ENCODE measurements at regions not wholly inside any gene's neighbourhood (a gene's known extent, or its start where the extent isn't known, plus 50 kb on each side); places are given as distances from the start of the nearest gene placed in this dataset.
"Not testable (repeated sequence)": the region's sequence is repeated elsewhere in the genome, so short reads cannot be mapped to it uniquely, and the experiment has no call there.

DNA sequence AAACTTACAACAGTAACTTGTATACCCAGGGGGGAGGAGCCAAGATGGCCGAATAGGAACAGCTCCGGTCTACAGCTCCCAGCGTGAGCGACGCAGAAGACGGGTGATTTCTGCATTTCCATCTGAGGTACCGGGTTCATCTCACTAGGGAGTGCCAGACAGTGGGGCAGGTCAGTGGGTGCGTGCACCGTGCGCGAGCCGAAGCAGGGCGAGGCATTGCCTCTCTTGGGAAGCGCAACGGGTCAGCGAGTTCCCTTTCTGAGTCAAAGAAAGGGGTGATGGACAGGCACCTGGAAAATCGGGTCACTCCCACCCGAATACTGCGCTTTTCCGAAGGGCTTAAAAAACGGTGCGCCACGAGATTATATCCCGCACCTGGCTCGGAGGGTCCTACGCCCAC, 278.8 kb downstream of the FAM47B start:
- DNase-seq, result not testable (repeated sequence)

DNA sequence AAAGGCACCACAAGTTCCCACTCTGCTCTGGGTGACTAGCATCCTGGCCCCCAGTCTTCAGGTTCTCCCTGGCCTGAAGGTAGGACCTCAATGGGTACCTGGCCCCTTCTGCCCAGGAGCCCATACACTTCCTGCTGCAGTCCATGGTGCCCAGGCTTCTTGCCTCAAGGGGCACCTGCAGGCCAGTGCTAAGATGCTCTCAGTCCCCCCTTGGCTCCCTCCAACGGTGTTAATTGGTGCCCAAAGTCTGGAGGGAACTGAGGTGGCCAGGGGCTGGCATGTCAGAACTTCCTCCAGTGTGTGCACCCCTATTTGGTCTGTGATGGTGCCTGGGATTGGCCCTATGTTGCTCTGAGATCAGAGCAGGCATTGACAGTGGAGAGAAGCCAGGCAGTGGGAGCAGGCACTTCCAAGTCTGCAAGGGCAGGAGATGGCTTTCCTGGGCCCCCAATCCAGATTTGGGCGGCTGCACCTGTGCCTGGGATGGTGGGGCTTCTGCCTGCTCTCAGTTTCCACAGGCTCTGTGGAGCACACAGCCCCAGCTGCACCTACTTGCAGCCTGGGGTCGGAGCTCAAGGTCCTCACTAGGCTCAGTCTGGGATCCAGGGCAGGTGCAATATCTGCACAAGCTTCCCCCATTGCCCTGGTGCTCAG, 301.6 kb downstream of the FAM47B start:
- DNase-seq, result no peak

DNA sequence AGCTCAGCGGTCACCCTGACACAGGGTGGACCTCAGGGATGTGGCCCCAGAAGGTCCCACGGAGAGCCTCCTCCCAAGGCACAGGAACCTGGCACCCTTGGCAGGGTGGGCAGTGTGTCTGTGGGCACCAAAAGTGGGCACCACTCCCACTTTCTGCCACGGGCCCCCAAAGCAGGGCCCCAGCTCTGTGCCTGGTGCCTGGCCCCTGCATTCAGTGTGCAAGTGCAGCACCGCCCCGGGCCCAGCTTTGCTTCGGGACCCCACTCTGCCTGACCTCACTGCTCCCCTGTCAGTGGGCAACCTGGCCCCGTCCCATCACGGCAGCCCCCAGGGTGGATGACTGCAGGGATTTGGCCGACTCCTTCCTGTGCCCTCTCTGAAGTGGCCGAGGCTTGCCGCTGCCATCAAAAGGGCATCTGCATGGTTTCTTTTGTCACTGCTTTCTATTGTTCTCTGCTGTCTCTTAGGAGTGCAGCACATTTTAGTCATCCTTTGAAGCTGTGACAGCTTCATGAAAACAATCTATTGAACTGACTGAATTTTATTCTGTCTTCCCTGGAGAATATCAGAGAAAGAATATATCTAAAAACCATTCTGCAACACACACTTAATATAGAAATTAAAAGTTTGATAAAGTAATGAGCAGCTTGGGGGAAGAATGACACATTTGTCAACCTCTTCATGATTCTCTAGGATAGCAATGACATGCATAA, 302.4 kb downstream of the FAM47B start:
- DNase-seq, result no peak

DNA sequence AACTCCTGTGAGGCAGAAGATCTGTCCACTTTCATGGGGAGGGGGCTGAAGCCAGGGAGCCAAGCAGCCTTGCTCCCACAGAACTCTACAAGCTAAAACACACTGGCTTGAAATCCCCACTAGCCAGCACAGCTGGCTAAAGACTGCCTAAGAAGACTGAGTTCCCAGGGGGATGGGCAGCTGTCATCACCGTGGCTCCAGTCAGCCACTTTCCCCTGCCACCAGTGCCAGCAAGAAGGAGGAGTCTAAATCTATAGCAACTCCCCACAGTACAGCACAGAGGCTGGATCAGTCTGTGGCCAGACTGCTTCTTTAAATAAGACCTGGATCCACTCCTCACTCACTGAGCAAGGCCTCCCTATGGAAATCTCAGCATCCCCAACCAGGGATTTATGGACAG, 308.6 kb downstream of the FAM47B start:
- no peak for DNase-seq

DNA sequence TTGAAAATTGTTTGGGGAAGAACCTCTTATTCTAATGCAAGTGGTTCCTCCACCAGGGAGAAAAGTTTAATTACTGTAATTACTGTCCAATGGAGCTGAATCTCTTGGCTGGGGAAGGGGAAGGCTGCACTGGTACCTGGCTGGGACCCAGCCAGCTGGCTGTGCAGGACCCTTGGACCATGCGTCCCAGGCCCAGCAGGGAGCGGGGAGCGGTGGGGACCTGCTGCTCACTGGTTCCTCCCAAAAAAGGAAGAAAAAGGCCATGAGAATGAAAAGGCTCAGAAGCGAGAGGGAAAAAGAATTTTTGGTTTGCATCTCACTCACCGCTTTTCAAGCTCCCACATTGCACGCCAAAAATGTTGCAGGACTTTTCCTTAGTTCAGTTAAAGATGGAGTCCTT, 333.5 kb downstream of the FAM47B start:
- DNase-seq, result no peak

DNA sequence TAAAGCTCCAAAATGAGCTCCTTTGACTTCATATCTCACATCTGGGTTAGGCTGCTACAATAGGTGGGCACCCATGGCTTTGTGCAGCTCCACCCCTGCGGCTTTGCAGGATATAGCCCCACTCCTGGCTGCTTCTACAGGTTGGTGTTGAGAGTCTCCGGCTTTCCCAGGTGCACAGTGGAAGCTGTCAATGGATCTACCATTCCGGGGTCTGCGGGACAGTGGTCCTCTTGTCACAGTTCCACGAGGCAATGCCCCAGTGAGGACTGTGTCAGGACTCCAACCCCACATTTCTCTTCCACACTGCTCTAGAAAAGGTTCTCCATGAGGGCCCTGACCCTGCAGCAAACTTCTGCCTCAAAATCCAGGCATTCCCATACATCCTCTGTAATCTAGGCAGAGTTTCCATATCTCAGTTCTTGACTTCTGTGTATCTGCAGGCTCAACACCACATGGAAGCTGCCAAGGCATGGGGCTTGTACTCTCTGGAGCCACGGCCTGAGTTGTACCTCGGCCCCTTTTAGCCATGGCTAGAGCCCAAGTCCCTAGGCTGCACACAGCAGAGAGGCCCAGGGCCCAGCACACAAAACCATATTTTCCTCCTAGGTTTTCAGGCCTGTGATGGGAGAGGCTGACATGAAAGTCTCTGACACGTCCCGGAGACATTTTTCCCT, 342.8 kb downstream of the FAM47B start:
- DNase-seq, result no peak

DNA sequence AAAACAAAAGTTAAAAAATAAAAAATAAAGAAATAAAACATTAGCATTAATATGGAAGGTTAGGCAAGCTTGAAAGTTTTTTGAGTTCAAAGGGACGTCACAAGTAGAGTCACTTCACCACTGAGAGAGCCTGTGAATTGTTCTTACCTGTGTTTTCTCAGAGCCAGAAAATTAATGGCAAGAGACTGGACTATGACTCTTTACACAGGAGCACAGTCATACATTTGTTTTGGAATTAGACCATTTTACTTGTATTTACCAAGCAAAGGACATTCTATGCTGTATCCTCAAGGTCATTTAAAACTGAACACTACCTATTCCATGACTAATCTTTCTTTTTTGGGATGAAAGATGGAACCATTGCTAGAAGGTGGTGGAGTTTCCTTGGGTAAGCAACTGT, 346.1 kb downstream of the FAM47B start:
- DNase-seq, result no peak

DNA sequence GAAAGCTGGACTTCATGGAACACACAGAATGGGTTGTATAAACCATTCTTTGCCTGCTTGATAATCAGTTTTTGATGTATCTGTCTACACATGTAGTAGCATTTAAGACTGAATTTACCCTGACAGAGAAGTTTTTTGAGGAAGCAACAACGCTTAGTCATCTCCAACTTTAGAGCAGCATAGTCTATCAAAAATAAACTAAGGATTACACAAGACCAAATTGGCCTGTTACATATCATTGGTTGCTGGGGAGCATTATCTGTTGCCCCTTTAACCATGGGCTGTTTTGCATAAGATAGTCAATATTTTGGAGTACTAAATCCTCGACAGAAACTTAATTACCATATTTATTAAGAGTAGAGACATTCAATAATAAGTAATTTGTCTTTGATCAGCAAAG, 347.4 kb downstream of the FAM47B start:
- DNase-seq, result no peak

DNA sequence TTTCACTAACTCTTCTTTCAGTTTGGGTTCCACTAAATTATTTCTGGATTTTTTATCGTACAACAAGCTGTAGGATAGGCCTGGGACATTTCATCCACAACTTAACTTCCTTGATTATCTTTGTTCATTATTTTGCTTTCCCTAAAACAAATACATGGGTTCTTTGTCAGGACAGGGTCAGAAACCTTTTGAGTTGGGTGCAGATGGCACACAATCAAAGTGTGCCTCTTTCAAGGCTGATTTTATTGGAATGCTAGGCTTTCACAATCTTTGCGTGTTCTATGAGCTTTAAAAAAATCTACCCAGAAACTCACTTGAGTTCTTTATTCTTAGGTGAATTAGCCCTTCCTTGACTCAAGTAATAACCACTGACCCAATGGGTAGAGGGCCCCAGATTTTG, 348.4 kb downstream of the FAM47B start:
- no peak for DNase-seq

DNA sequence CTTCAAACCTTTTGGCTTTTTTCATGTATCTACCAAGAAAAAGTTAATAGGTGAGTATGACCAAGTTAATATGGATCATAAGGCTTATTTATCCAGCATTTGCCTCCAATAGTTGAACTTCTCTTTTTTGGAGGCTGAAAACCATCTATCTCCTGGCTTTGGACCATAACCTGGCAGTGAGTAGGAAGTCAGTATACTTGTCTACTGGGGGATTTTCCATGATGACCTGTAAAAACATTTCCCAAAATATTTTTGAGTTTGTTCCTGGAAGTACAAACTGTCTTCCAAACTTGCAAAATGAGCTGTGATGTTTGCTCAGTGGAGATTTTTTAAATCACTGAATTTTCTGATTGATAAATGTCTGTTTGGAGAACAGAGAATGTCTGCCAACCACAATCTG, 349.9 kb downstream of the FAM47B start:
- no peak for DNase-seq

DNA sequence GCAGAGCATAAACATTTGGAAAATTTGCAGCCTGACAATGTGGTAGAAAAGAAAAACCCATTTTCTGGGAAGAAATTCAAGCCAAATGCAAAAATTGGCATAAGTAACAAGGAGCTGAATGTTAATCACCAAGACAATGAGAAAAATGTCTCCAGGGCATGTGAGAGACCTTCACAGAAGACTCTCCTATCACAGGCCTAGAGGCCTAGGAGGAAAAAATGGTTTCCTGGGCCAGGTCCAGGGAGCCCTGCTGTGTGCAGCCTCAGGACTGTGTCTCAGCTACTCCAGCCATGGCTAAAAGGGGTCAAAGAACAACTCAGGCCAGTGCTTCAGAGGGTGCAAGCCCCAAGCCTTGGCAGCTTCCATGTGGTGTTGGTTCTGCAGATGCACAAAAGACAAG, 362.4 kb downstream of the FAM47B start:
- not testable (repeated sequence) for DNase-seq

DNA sequence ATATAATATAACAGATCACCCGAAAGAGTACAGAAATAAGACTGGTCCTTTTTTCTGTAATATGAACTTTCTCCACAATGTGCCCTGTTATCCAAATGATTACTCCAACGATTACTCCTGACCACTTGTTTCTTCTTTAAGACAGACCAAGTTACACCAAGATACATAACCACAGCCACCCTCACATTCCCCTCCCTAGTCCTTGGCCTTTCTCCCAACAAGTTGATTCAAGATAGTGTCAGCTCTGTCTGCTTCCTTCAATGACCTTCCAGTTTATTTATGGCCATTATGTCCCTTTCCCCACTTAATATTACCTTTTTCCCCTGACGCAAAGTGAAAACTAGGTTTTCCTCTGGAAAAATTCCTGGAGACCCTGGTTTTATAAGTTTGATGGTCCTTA, 397.2 kb downstream of the FAM47B start:
- DNase-seq, result no peak

DNA sequence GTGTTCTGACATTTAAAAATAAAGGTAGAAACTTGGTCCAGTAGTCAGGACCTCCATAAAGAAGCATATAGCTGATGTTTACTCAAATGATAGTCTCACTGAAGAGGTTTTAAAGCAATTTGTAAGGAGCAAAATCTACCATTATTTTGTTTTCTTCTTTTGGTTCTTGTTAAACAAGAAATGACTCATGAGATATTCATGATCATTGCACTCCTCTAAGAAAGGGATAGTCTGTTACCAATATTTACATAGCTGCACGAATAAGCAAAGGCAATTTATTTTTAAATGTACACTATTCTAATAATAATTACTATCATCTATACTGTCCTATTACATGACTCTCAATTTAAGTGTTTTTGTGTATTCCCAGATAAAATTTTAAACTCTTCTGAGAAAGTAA, 397.9 kb downstream of the FAM47B start:
- no peak for DNase-seq

DNA sequence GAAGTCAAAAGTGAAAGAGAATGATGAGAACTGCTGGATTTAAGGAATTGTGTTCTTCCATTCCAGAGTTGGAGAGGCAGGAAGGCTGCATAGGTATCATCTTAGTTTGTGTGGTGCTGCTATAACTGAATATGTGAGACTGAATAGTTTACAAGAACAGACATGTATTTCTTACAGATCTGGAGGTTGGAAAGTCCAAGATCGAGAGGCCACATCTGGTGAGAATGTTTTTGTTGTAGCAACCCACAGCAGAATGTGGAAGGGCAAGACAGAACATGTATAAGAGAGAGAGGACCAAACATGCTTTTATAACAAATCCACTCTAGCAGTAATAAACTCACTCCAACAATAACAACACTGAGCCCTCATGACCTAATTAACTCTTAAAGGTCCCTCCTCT, 408.6 kb downstream of the FAM47B start:
- DNase-seq, result no peak

DNA sequence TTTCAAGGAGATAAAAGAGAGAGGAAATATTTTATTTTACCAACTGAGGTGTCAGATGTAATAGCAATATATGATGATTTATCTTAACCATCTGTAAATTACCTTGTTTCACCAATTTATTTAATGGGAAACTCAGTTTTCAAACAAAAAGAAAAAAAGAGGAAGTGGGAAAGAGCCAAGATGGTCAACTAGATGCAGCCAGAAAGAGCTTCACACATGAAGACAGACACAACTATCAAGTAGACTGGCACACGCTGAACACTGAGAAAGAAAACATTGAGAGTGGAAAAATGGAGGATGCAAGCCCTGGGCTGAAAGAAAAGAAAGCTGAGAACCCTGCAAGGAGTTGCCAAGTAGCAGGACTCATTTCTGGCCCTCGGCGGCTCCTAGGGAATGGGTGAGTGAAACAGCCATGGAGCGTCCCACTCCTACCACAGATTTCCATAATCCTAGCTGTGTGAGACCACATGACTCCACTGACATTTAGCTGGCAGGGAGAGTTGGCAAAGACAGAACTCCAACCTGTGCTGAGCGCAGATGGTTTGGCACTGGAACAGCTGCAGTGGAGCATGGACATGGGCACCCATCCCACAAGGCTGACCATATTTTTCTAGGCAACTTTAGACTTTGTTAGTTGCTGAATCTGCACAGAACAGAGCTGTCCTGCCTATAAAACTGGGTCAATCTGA, 409.3 kb downstream of the FAM47B start:
- no peak for DNase-seq

DNA sequence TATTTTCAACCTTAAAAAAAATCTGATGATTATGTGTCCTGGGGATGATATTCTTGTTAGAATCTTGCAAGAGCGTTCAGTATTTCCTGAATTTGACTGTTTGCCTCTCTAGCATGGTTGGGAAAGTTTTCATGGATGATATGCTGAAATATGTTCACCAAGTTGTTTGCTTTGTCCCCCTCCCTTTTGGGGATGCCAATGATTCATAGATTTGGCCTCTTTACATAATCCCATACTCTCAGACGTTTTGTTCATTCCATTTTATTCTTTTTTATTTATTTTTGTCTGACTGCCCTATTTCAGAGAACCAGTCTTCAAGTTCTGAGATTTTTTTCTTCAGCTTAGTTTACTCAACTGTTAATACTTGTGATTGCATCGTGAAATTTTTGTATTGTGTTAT, 415.1 kb downstream of the FAM47B start:
- DNase-seq, result no peak

DNA sequence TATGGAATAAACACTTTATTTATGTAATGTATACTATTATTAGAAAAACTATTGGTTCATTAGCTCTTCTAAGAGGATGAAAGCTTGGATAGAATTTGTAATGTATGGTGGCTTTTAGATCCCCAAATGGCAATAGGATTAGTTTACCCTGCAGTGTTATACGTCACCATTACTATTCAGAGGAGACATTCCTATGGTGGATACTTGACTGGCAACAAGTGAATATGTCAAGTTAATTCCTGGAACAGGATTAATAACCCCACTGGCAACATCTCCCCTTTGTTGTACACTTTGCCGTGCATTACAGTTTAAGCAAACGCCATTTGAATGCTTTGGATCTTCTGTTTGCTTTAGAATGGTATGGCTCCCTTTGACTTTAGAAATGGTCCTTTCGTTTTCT, 420.3 kb downstream of the FAM47B start:
- DNase-seq, result no peak

DNA sequence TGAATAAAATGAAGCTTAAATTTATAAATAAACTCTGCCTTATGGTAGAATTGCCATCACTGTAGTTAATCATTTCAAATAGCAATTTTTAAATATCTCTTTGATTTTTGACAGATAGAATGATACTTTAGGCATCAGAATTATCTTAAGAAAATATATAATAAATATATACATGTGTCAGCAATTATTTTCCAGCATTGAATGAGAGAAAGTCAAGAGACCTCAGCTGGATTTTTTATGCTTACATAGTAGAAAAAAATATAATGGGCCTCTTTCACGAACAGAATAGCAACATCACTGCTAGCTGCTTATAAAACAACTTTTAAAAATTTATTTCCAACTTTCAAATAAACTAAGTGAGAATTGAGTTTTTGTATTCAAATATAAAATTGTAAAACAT, 424.0 kb upstream of the MAGEB16 start:
- no peak for DNase-seq

DNA sequence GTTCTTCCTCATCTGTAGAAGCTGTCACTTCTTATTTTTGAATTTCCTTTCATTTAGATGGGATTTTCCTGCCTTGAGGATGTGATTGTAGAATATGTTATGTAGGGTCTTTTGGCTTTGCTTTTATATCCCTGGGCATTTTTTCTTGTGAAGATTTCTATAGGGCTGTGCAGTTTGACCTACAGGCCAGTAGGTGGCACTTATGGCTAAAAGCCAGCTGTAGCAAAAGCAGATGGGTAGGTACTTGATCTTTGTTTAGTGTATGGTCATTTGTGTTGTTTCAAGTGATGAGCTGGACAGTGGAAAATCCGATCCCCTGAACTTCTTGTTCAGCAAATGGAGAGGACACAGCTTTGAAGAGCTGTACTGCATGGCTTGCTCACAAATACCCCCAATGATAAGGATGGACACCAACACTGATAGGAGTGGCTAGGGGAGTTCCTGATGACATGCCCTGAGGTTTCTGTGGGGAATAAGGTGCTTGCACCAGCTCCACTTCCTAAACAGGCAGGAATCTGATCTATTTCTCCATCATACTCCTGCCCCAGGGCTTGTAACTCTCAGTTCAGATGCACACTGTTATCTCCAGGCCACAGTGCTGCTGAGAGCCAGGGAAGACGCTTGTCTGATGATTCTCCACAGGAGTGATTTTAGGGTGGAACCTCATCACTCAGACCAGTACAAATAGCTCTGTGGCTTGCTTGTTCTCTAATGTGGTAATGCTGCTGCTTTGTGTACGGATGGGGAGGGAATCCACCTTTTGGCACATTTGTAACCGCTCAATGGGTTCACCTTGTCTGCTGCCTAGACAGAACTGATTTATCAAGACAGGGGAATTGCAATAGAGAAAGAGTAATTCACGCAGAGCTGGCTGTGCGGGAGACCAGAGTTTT, 417.1 kb upstream of the MAGEB16 start:
- peak; percentile 31 to 59 for DNase-seq

DNA sequence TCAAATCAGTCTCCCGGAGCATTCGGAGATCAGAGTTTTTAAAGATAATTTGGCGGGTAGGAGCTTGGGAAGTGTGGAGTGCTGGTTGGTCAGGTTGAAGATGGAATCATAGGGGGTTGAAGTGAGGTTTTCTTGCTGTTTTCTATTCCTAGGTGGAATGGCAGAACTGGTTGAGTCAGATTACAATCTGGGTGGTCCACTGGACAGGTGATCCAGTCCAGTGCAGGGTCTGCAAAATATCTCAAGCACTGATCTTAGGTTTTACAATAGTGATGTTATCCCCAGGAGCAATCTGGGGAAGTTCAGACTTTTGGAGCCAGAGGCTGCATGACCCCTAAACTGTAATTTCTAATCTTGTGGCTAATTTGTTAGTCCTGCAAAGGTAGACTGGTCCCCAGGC, 416.4 kb upstream of the MAGEB16 start:
- DNase-seq, result not testable (repeated sequence)

DNA sequence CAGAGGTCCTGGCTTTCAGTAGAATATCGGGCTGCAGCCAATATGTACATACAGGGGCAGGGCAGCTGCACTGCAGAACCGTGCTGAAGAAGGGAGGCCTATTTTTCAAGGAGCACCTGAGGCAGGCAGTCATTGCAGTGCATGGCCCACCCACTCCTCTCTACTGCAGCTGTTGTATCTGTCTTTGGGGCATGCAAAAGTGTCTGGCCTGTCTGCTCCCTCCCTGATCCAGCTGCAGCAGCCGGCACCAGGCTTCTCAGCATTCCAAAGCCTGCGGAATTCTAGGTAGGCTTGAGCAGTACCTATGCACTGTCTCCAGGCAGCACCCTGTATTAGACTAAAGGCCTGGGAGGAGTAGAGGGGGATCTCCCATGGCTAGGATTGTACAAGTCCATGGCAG, 415.2 kb upstream of the MAGEB16 start:
- DNase-seq, result no peak

DNA sequence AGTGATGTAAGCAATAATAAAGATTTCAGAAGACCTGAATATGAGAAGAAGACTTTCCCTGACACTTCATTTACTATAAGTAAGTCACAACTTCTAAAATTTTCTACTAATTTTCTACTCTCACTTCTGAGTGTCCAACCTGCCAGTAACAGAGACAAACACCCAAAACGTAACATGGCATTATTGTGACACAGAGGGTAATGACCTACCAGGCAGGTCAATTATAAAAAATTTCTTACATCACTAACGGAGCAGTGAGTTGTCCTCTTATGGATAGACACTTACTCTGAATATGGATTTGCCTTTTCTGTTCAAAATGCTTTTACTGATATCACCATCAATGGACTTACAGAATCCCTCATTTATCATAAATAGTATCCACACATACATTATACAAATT, 405.9 kb upstream of the MAGEB16 start:
- DNase-seq, result no peak

DNA sequence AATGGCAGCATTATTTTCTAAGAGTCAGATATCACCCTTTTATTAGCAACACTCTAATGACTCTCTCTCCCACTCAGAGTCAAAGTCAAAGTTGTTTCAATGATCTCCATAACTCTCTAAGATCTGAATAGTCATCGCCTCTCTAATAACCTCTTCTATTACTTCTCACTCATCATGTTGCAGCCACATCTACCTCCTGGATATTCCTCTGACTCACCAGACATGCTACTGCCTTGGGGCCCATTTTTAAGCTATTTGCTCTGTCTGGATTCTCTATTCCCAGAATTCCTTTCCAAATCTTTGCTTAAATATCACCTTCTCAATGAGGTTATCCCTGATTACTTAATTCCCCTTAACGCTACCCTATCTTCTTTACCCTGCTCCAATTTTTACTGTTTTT, 391.8 kb upstream of the MAGEB16 start:
- DNase-seq, result no peak
